Common myeloid progenitor, CD34-positive (primary cell): ENCODE measurements at regions not wholly inside any gene's neighbourhood (a gene's known extent, or its start where the extent isn't known, plus 50 kb on each side); places are given as distances from the start of the nearest gene placed in this dataset.
A peak's percentile ranks its signal among the peaks of the same experiment; 100 is the strongest.

Source experiments
- CTCF ChIA-PET: fragments of 350-600 bp; sonication (Branson Sonifier 250); formaldehyde crosslinking; loops from one replicate; lab custom pipeline; 2021; ENCODE audit warnings: antibody characterized with exemption; lab: Charles Lee
- POLR2A ChIA-PET: fragments of 350-600 bp; sonication (Branson Sonifier 250); formaldehyde crosslinking; loops from one replicate; lab custom pipeline; 2021; ENCODE audit warnings: antibody characterized with exemption; lab: Charles Lee
- DNase-seq, 3 donors: peaks; one replicate each; pipeline versions ENCODE4 v3.0.0 to v3.0.0-alpha.2; 2013
- H3K27ac ChIP-seq, 2 experiments: 1 replicate in 1 of 2; 2 replicates in 1 of 2; pipeline ENCODE4 v1.7.0; 2013; ENCODE audit warnings: inconsistent platforms in 2 of 2, low read length in 2 of 2, mild to moderate bottlenecking in 2 of 2, low read depth in 1 of 2, moderate library complexity in 1 of 2; ENCODE audit not compliant: severe bottlenecking in 2 of 2, insufficient read depth in 1 of 2, poor library complexity in 1 of 2
- H3K27me3 ChIP-seq, 5 experiments: replicated peaks in 2 of 5; 1 replicate in 3 of 5; 2 replicates in 2 of 5; pipeline versions ENCODE4 v1.6.1 to v1.7.0; 2013; ENCODE audit warnings: low read length in 4 of 5, mild to moderate bottlenecking in 2 of 5, moderate library complexity in 2 of 5, inconsistent platforms in 1 of 5; ENCODE audit not compliant: insufficient read depth in 5 of 5, control insufficient read depth in 4 of 5
- H3K36me3 ChIP-seq, 4 experiments: 1 replicate in 2 of 4; 2 replicates in 2 of 4; pipeline versions ENCODE4 v1.6.1 to v1.7.0; 2013; ENCODE audit warnings: low read length in 3 of 4, control low read depth in 1 of 4, mild to moderate bottlenecking in 1 of 4; ENCODE audit not compliant: control insufficient read depth in 4 of 4, insufficient read depth in 4 of 4
- H3K4me1 ChIP-seq, 4 experiments: 1 replicate in 3 of 4; 2 replicates in 1 of 4; pipeline versions ENCODE4 v1.6.1 to v1.7.1; 2013; ENCODE audit warnings: low read length in 3 of 4, mild to moderate bottlenecking in 3 of 4, control low read depth in 1 of 4, inconsistent platforms in 1 of 4, moderate library complexity in 1 of 4; ENCODE audit not compliant: control insufficient read depth in 4 of 4, insufficient read depth in 4 of 4; ENCODE audit errors: control extremely low read depth in 1 of 4
- H3K4me3 ChIP-seq, 7 experiments: 1 replicate in 4 of 7; 2 replicates in 3 of 7; pipeline versions ENCODE4 v1.5.1 to v1.7.0; 2013; ENCODE audit warnings: mild to moderate bottlenecking in 7 of 7, low read length in 6 of 7, moderate library complexity in 6 of 7, inconsistent platforms in 2 of 7, low read depth in 2 of 7, control low read depth in 1 of 7; ENCODE audit not compliant: insufficient read depth in 4 of 7, control insufficient read depth in 1 of 7; ENCODE audit errors: extremely low read depth in 1 of 7
- H3K9me3 ChIP-seq, 5 experiments: 1 replicate in 4 of 5; 2 replicates in 1 of 5; pipeline versions ENCODE4 v1.6.1 to v1.7.1; 2013; ENCODE audit warnings: low read length in 4 of 5, mild to moderate bottlenecking in 2 of 5, inconsistent platforms in 1 of 5, low read depth in 1 of 5, moderate library complexity in 1 of 5; ENCODE audit not compliant: control insufficient read depth in 4 of 5, insufficient read depth in 2 of 5; ENCODE audit errors: control extremely low read depth in 1 of 5
- WGBS: methylation state at CpG from one replicate; pipeline ENCODE4 v1.1.5; 2013; ENCODE audit not compliant: insufficient coverage; 5-methylcytosine and 5-hydroxymethylcytosine counted together

- H3K27ac ChIP-seq: no peak overlapping the region
- peaks cover 0 to 7% (median 5%) of the 10 kb centered on the region in 4 experiments for H3K4me1 ChIP-seq
- peaks cover 0 to 4% (median 0%) of the 10 kb centered on the region in 5 experiments for H3K9me3 ChIP-seq
- no peak overlapping the region for H3K4me3 ChIP-seq
- no peaks in the 10 kb centered on the region for H3K36me3 ChIP-seq
- 96% methylated on average over 7 of the region's 11 CpGs for WGBS
- DNase-seq: no peak
- H3K27me3 ChIP-seq: peaks cover 8 to 52% (median 27%) of the 10 kb centered on the region in 5 experiments
- CTCF ChIA-PET: no interaction called here
- POLR2A ChIA-PET: no interaction called here
Measured at GRCh38 chr3:126292318-126293070, 64.7 kb downstream of the KLF15 start.

GRCh38 chr3:126291537-126291936 lies 65.7 kb downstream of the KLF15 start:
- peaks cover 0 to 10% (median 6%) of the 10 kb centered on the region in 4 experiments for H3K4me1 ChIP-seq
- H3K9me3 ChIP-seq: peaks cover 0 to 4% (median 0%) of the 10 kb centered on the region in 5 experiments
- WGBS: 96% methylated on average over 7 of the region's 8 CpGs
- H3K4me3 ChIP-seq: no peak overlapping the region
- H3K36me3 ChIP-seq: no peaks in the 10 kb centered on the region
- POLR2A ChIA-PET: no interaction called here
- peaks cover 10 to 62% (median 36%) of the 10 kb centered on the region in 5 experiments for H3K27me3 ChIP-seq
- H3K27ac ChIP-seq: no peak overlapping the region
- CTCF ChIA-PET: no interaction called here
- no peak for DNase-seq

- 100% methylated on average over 6 of the region's 6 CpGs for WGBS
- Histone ChIP-seq H3K4me1 (peaks cover 0 to 10% (median 6%) of the 10 kb centered on the region in 4 experiments), H3K36me3 (no peaks in the 10 kb centered on the region), H3K27ac (no peak overlapping the region), H3K4me3 (no peak overlapping the region), H3K9me3 (peaks cover 0 to 4% (median 0%) of the 10 kb centered on the region in 5 experiments), H3K27me3 (peaks cover 10 to 66% (median 38%) of the 10 kb centered on the region in 5 experiments)
- DNase-seq: no peak
- POLR2A ChIA-PET: no interaction called here
- CTCF ChIA-PET: no interaction called here
Measured at GRCh38 chr3:126291061-126291460, 66.1 kb downstream of the KLF15 start.

DNA sequence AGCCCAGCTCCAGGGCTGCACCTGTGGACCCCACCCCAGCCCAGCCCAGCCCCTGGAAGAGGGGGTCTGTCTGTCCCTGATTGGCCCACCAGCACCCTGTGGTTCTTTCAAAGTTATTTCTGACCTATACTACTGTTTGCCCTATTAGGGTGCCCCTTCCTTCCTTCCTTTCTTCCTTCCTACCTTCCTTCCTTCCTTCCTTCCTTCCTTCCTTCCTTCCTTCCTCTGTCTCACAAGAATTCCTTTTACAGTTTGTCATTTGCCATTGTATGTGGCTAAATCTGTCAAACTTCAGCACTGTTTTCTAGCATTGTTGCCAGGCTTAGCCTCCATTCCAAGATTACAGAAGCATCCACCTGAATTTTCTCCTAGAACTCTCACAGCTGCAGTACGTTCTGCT lies 66.9 kb downstream of the KLF15 start:
- CTCF ChIA-PET: no interaction called here
- peaks cover 10 to 73% (median 40%) of the 10 kb centered on the region in 5 experiments for H3K27me3 ChIP-seq
- POLR2A ChIA-PET: no interaction called here
- WGBS: no CpG with 5 or more reads among the region's 1 CpG
- no peak for DNase-seq
- H3K4me1 ChIP-seq: peaks cover 0 to 10% (median 6%) of the 10 kb centered on the region in 4 experiments
- H3K9me3 ChIP-seq: peaks cover 0 to 4% (median 0%) of the 10 kb centered on the region in 5 experiments
- H3K27ac ChIP-seq: no peak overlapping the region
- no peaks in the 10 kb centered on the region for H3K36me3 ChIP-seq
- H3K4me3 ChIP-seq: no peak overlapping the region

DNA sequence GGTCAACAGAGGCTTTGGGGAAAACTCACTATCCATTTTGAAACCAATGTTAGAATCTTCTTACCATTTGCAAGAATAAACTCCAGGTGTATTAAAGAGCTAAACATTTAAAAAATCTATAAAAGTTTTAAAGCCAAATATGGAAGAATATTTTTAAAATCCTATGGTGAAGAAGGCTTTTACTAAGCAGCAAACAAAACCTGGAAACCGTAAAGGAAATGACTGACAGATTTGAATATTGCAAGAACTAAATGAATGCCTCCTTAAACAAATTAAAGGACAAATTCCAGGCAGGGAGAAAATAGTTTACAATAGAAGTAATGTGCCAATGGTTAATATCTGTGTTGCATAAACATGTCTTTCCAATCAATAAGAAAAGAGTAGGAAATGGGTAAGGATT lies 68.1 kb downstream of the KLF15 start:
- Histone ChIP-seq H3K4me3 (no peak overlapping the region), H3K9me3 (peaks cover 0 to 4% (median 0%) of the 10 kb centered on the region in 5 experiments), H3K36me3 (no peaks in the 10 kb centered on the region), H3K27ac (no peak overlapping the region), H3K4me1 (peaks cover 0 to 10% (median 6%) of the 10 kb centered on the region in 4 experiments), H3K27me3 (peaks cover 10 to 84% (median 43%) of the 10 kb centered on the region in 5 experiments)
- no CpG with 5 or more reads among the region's 1 CpG for WGBS
- POLR2A ChIA-PET: no interaction called here
- peak in 1 of 3 donors; percentile 6 for DNase-seq
- CTCF ChIA-PET: no interaction called here

- H3K27me3 ChIP-seq: peaks cover 11 to 85% (median 42%) of the 10 kb centered on the region in 5 experiments
- CTCF ChIA-PET: no interaction called here
- H3K9me3 ChIP-seq: peaks cover 0 to 4% (median 0%) of the 10 kb centered on the region in 5 experiments
- peak in 1 of 3 donors; percentile 5 for DNase-seq
- H3K27ac ChIP-seq: no peak overlapping the region
- POLR2A ChIA-PET: no interaction called here
- H3K36me3 ChIP-seq: no peaks in the 10 kb centered on the region
- peak overlapping the region in 1 of 7 experiments; percentile 64 for H3K4me3 ChIP-seq
- H3K4me1 ChIP-seq: peaks cover 0 to 10% (median 6%) of the 10 kb centered on the region in 4 experiments
- WGBS: 27% methylated on average over 20 of the region's 20 CpGs
Measured at GRCh38 chr3:126288314-126288713, 68.9 kb downstream of the KLF15 start.
